ENCODE measurements at regions not wholly inside any gene's neighbourhood (a gene's known extent, or its start where the extent isn't known, plus 50 kb on each side); places are given as distances from the start of the nearest gene placed in this dataset.

- peaks cover 9% of the 10 kb centered on the region for H3K9me3 Mint-ChIP-seq (ENCODE audit: unreplicated experiment)
- BruUV-seq (replicated peaks): no TSS peak
- H3K9me3 ChIP-seq: no peaks in the 10 kb centered on the region
- H3K36me3 Mint-ChIP-seq (ENCODE audit: insufficient read depth, unreplicated experiment): peaks cover 5% of the 10 kb centered on the region
- no peaks in the 10 kb centered on the region for H3K27me3 ChIP-seq (replicated peaks; ENCODE audit: control insufficient read depth, insufficient read depth, low read length)
- POLR2A ChIA-PET: no interaction called here
- no peaks in the 10 kb centered on the region for H3K4me1 ChIP-seq
- no peak overlapping the region for H3K4me3 ChIP-seq (ENCODE audit: low read depth, low read length)
- no peak overlapping the region for H3K4me3 Mint-ChIP-seq (ENCODE audit: unreplicated experiment)
- CTCF ChIA-PET: no interaction called here
- H3K36me3 ChIP-seq (ENCODE audit: control insufficient read depth, insufficient read depth, low read length): no peaks in the 10 kb centered on the region
- no peak overlapping the region for H3K27ac Mint-ChIP-seq (ENCODE audit: unreplicated experiment)
- TF ChIP-seq CTCF (IDR thresholded peaks at IDR 0.05; ENCODE audit: insufficient read depth in 1 of 2, low read depth in 1 of 2, low read length in 1 of 2, severe bottlenecking in 1 of 2, unreplicated experiment in 1 of 2): no peak
- H3K4me1 Mint-ChIP-seq (ENCODE audit: low read depth, unreplicated experiment): no peaks in the 10 kb centered on the region
- DNase-seq: no peak
- H3K27me3 Mint-ChIP-seq (ENCODE audit: insufficient read depth, unreplicated experiment): no peaks in the 10 kb centered on the region
- intact Hi-C loops (cut with micrococcal nuclease; ENCODE audit: unreplicated experiment): no loop called here
Measured at GRCh38 chr16:22427556-22427955, 53.1 kb upstream of the CDR2 start.

- H3K27ac Mint-ChIP-seq (ENCODE audit: unreplicated experiment): no peak overlapping the region
- TF ChIP-seq CTCF (IDR thresholded peaks at IDR 0.05; ENCODE audit: insufficient read depth in 1 of 2, low read depth in 1 of 2, low read length in 1 of 2, severe bottlenecking in 1 of 2, unreplicated experiment in 1 of 2): no peak
- peaks cover 5% of the 10 kb centered on the region for H3K36me3 Mint-ChIP-seq (ENCODE audit: insufficient read depth, unreplicated experiment)
- no peak for DNase-seq
- ChIA-PET POLR2A (no interaction called here), CTCF (no interaction called here)
- Histone ChIP-seq H3K36me3 (ENCODE audit: control insufficient read depth, insufficient read depth, low read length) (no peaks in the 10 kb centered on the region), H3K4me3 (ENCODE audit: low read depth, low read length) (no peak overlapping the region), H3K9me3 (no peaks in the 10 kb centered on the region), H3K27me3 (replicated peaks; ENCODE audit: control insufficient read depth, insufficient read depth, low read length) (no peaks in the 10 kb centered on the region), H3K4me1 (no peaks in the 10 kb centered on the region)
- H3K4me3 Mint-ChIP-seq (ENCODE audit: unreplicated experiment): no peak overlapping the region
- no TSS peak for BruUV-seq (replicated peaks)
- no peaks in the 10 kb centered on the region for H3K4me1 Mint-ChIP-seq (ENCODE audit: low read depth, unreplicated experiment)
- intact Hi-C loops (cut with micrococcal nuclease; ENCODE audit: unreplicated experiment): no loop called here
- peaks cover 9% of the 10 kb centered on the region for H3K9me3 Mint-ChIP-seq (ENCODE audit: unreplicated experiment)
- H3K27me3 Mint-ChIP-seq (ENCODE audit: insufficient read depth, unreplicated experiment): no peaks in the 10 kb centered on the region
Measured at GRCh38 chr16:22425847-22426246, 51.4 kb upstream of the CDR2 start.

GRCh38 chr16:22425036-22425801 lies 50.8 kb upstream of the CDR2 start:
- Mint-ChIP-seq H3K4me3 (ENCODE audit: unreplicated experiment) (no peak overlapping the region), H3K27ac (ENCODE audit: unreplicated experiment) (no peak overlapping the region), H3K36me3 (ENCODE audit: insufficient read depth, unreplicated experiment) (peaks cover 5% of the 10 kb centered on the region), H3K4me1 (ENCODE audit: low read depth, unreplicated experiment) (no peaks in the 10 kb centered on the region), H3K9me3 (ENCODE audit: unreplicated experiment) (peaks cover 9% of the 10 kb centered on the region), H3K27me3 (ENCODE audit: insufficient read depth, unreplicated experiment) (no peaks in the 10 kb centered on the region)
- Histone ChIP-seq H3K4me1 (no peaks in the 10 kb centered on the region), H3K36me3 (ENCODE audit: control insufficient read depth, insufficient read depth, low read length) (no peaks in the 10 kb centered on the region), H3K4me3 (ENCODE audit: low read depth, low read length) (no peak overlapping the region), H3K27me3 (replicated peaks; ENCODE audit: control insufficient read depth, insufficient read depth, low read length) (no peaks in the 10 kb centered on the region), H3K9me3 (no peaks in the 10 kb centered on the region)
- ChIA-PET POLR2A (no interaction called here), CTCF (no interaction called here)
- no TSS peak for BruUV-seq (replicated peaks)
- TF ChIP-seq CTCF (IDR thresholded peaks at IDR 0.05; ENCODE audit: insufficient read depth in 1 of 2, low read depth in 1 of 2, low read length in 1 of 2, severe bottlenecking in 1 of 2, unreplicated experiment in 1 of 2): no peak
- intact Hi-C loops (cut with micrococcal nuclease; ENCODE audit: unreplicated experiment): no loop called here
- DNase-seq: no peak

Measured in Caco-2 (cell line).